ENCODE measurements at regions not wholly inside any gene's neighbourhood (a gene's known extent, or its start where the extent isn't known, plus 50 kb on each side); places are given as distances from the start of the nearest gene placed in this dataset.

DNA sequence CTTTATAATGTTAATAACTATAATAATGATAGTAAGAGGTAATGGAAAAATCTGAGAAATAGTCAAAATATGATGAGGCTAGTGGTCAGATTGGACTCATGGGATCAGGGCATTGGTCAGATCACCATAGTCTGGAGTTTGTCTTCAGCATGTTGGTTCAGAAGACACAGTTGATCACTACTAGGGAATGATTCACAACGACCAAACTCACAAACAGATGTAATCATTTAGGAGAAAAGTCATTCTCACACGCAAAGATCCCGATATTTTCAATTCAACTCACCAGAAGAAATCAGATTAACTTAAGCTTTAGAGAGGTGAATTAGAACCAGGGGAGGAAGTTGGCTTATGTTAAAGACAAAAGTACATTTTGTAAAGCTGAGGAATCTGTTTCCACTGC, 131.8 kb downstream of the LURAP1L start:
- TF ChIP-seq EP300 (IDR thresholded peaks at IDR 0.05; ENCODE audit: low read depth) (no peak), POLR2A (IDR thresholded peaks at IDR 0.05) (no peak)
- TF ChIP-seq, protein P1, sequence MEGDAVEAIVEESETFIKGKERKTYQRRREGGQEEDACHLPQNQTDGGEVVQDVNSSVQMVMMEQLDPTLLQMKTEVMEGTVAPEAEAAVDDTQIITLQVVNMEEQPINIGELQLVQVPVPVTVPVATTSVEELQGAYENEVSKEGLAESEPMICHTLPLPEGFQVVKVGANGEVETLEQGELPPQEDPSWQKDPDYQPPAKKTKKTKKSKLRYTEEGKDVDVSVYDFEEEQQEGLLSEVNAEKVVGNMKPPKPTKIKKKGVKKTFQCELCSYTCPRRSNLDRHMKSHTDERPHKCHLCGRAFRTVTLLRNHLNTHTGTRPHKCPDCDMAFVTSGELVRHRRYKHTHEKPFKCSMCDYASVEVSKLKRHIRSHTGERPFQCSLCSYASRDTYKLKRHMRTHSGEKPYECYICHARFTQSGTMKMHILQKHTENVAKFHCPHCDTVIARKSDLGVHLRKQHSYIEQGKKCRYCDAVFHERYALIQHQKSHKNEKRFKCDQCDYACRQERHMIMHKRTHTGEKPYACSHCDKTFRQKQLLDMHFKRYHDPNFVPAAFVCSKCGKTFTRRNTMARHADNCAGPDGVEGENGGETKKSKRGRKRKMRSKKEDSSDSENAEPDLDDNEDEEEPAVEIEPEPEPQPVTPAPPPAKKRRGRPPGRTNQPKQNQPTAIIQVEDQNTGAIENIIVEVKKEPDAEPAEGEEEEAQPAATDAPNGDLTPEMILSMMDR (IDR thresholded peaks at IDR 0.05) = no peak
